GM18508 (cell line): ENCODE measurements at regions not wholly inside any gene's neighbourhood (a gene's known extent, or its start where the extent isn't known, plus 50 kb on each side); places are given as distances from the start of the nearest gene placed in this dataset.
"Not testable (repeated sequence)": the region's sequence is repeated elsewhere in the genome, so short reads cannot be mapped to it uniquely, and the experiment has no call there.

Source experiments
- ATAC-seq: cut with Tn5 transposase; IDR thresholded peaks from one replicate; pipeline ENCODE4 v1.9.1; 2021; ENCODE audit warnings: moderate number of reproducible peaks; ENCODE audit not compliant: insufficient read depth, unreplicated experiment

- no peak for ATAC-seq
Measured at GRCh38 chr7:45259966-45260646, 102.5 kb downstream of the RAMP3 start.

GRCh38 chr7:45267262-45267661, 109.7 kb downstream of the RAMP3 start:
- ATAC-seq: no peak

GRCh38 chr7:45268013-45268412, 110.4 kb downstream of the RAMP3 start:
- no peak for ATAC-seq

- no peak for ATAC-seq
Measured at GRCh38 chr7:45269192-45269591, 111.6 kb downstream of the RAMP3 start.

- ATAC-seq: no peak
Measured at GRCh38 chr7:45278763-45279398, 121.3 kb downstream of the RAMP3 start.

GRCh38 chr7:45289611-45290010, 132.0 kb downstream of the RAMP3 start:
- ATAC-seq: not testable (repeated sequence)

GRCh38 chr7:45290880-45291279, 133.3 kb downstream of the RAMP3 start:
- no peak for ATAC-seq

- no peak for ATAC-seq
Measured at GRCh38 chr7:45292481-45292880, 134.9 kb downstream of the RAMP3 start.

- no peak for ATAC-seq
Measured at GRCh38 chr7:45293295-45293942, 135.8 kb downstream of the RAMP3 start.

GRCh38 chr7:45294559-45294958, 137.0 kb downstream of the RAMP3 start:
- ATAC-seq: no peak

- no peak for ATAC-seq
Measured at GRCh38 chr7:45295222-45295621, 137.6 kb downstream of the RAMP3 start.

GRCh38 chr7:45296748-45297147, 139.2 kb downstream of the RAMP3 start:
- no peak for ATAC-seq

GRCh38 chr7:45306752-45307305, 149.2 kb downstream of the RAMP3 start:
- no peak for ATAC-seq

GRCh38 chr7:45311597-45311996, 154.0 kb downstream of the RAMP3 start:
- ATAC-seq: no peak

- ATAC-seq: not testable (repeated sequence)
Measured at GRCh38 chr7:45315512-45315911, 157.9 kb downstream of the RAMP3 start.

- no peak for ATAC-seq
Measured at GRCh38 chr7:45324683-45325237, 167.2 kb downstream of the RAMP3 start.

- ATAC-seq: no peak
Measured at GRCh38 chr7:45325378-45325777, 167.8 kb downstream of the RAMP3 start.

- no peak for ATAC-seq
Measured at GRCh38 chr7:45328403-45328981, 170.9 kb downstream of the RAMP3 start.

- no peak for ATAC-seq
Measured at GRCh38 chr7:45331563-45331962, 174.0 kb downstream of the RAMP3 start.

- ATAC-seq: not testable (repeated sequence)
Measured at GRCh38 chr7:45335024-45335423, 177.4 kb downstream of the RAMP3 start.

- ATAC-seq: no peak
Measured at GRCh38 chr7:45342236-45342635, 184.6 kb downstream of the RAMP3 start.
